HepG2 (cell line): ENCODE measurements at regions not wholly inside any gene's neighbourhood (a gene's known extent, or its start where the extent isn't known, plus 50 kb on each side); places are given as distances from the start of the nearest gene placed in this dataset.

Source experiments
- BCL6 ChIP-seq: IDR thresholded peaks from 2 replicates; pipeline ENCODE4 v1.6.1; 2016; ENCODE audit warnings: missing genetic modification reagents, missing compliant biosample characterization
- REL ChIP-seq: sonication (generic); formaldehyde crosslinking; conservative IDR thresholded peaks from 2 replicates; pipeline ENCODE4 v1.8.0; 2022; ENCODE audit warnings: mild to moderate bottlenecking, missing genetic modification reagents, moderate library complexity
- SNRNP70 ChIP-seq: fragments of 200-400 bp; formaldehyde crosslinking; IDR thresholded peaks from 2 replicates; pipeline ENCODE4 v1.6.1; 2017; ENCODE audit warnings: mild to moderate bottlenecking, low read depth, low read length, moderate library complexity
- XRCC5 ChIP-seq: fragments of 200-400 bp; formaldehyde crosslinking; optimal IDR thresholded peaks from 2 replicates; pipeline ENCODE3; 2017; ENCODE audit warnings: mild to moderate bottlenecking, low read length
- ZNF121 ChIP-seq: sonication (generic); formaldehyde crosslinking; IDR thresholded peaks from 2 replicates; pipeline ENCODE4 v1.5.0; 2020; ENCODE audit warnings: mild to moderate bottlenecking, missing genetic modification reagents
- ZNF407 ChIP-seq: sonication (generic); formaldehyde crosslinking; IDR thresholded peaks from one replicate; pipeline ENCODE4 v1.5.1; 2020; ENCODE audit warnings: mild to moderate bottlenecking, missing genetic modification reagents; ENCODE audit errors: not compliant biosample characterization
- ZNF430 ChIP-seq: sonication (generic); formaldehyde crosslinking; IDR thresholded peaks from 2 replicates; pipeline ENCODE4 v1.9.0; 2021; ENCODE audit warnings: mild to moderate bottlenecking, missing genetic modification reagents
- ZNF501 ChIP-seq: sonication (generic); formaldehyde crosslinking; IDR thresholded peaks from 2 replicates; pipeline ENCODE4 v1.5.1; 2020; ENCODE audit warnings: mild to moderate bottlenecking, moderate library complexity, missing genetic modification reagents
- ZNF672 ChIP-seq: sonication (generic); formaldehyde crosslinking; IDR thresholded peaks from 2 replicates; pipeline ENCODE4 v1.8.1; 2022; ENCODE audit warnings: missing genetic modification reagents

DNA sequence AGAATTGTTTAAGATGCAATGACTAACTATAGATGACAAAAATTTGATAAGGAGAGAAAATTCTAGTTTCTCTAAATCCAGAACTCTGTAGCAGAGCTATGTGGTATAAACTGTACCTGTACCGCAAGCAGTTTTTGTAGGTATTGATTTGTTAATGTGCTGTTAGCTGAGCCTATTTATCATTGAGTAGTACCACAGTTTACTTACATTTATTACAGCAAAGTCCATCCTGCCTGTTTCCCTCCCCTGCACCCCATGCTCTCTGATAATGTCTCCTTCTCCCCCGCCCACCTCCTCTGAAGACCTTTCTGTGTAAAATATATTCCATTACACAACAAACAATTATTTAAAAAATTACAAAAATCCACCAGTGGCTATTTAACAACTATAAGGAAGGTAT lies 170.6 kb downstream of the RNF152 start (continued):
- TF ChIP-seq ZNF407 (CRISPR knock-in tag) (no peak), ZNF672 (no peak), SNRNP70 (no peak), XRCC5 (no peak), BCL6 (CRISPR knock-in tag) (no peak), ZNF121 (CRISPR knock-in tag) (no peak), REL (CRISPR knock-in tag) (no peak), ZNF501 (CRISPR knock-in tag) (no peak), ZNF430 (CRISPR knock-in tag) (no peak)
